Ascending aorta (tissue), 2 donors: ENCODE measurements at regions not wholly inside any gene's neighbourhood (a gene's known extent, or its start where the extent isn't known, plus 50 kb on each side); places are given as distances from the start of the nearest gene placed in this dataset.

Source experiments
- DNase-seq, 2 donors: peaks; one replicate each; pipeline ENCODE4 v3.0.0-alpha.2; 2019; ENCODE audit warnings: low spot score in 2 of 2
- H3K27ac ChIP-seq, 2 donors: fragments of 200-600 bp; sonication (generic); one replicate each; pipeline ENCODE4 v1.5.1; 2016 to 2017; ENCODE audit warnings: mild to moderate bottlenecking in 1 of 2
- H3K27me3 ChIP-seq: fragments of 200-600 bp; sonication (generic); one replicate; pipeline ENCODE4 v1.5.1; 2017
- H3K36me3 ChIP-seq, 2 donors: fragments of 200-600 bp; sonication (generic); one replicate each; pipeline ENCODE4 v1.5.1; 2016
- H3K4me1 ChIP-seq, 2 donors: fragments of 200-600 bp; sonication (generic); one replicate each; pipeline ENCODE4 v1.5.1; 2016 to 2017; ENCODE audit warnings: mild to moderate bottlenecking in 1 of 2
- H3K4me3 ChIP-seq, 2 donors: fragments of 200-600 bp; sonication (generic); one replicate each; pipeline ENCODE4 v1.5.1; 2016 to 2017; ENCODE audit warnings: mild to moderate bottlenecking in 1 of 2
- H3K9me3 ChIP-seq, 2 donors: fragments of 200-600 bp; sonication (generic); one replicate each; pipeline ENCODE4 v1.5.1; 2016
- CTCF ChIP-seq, 3 experiments: fragments of 200-600 bp in 2 of 3; fragments of 450-650 bp in 1 of 3; sonication (generic) in 2 of 3; IDR thresholded peaks; one replicate each; pipeline ENCODE4 v1.5.1; 2016 to 2019; ENCODE audit warnings: antibody characterized with exemption in 3 of 3, mild to moderate bottlenecking in 1 of 3, moderate library complexity in 1 of 3
- intact Hi-C: fragments of 100-400 bp; cut with DNase I; formaldehyde crosslinking; loops from one replicate; pipeline ENCODE4 v1.15.1; 2023

DNA sequence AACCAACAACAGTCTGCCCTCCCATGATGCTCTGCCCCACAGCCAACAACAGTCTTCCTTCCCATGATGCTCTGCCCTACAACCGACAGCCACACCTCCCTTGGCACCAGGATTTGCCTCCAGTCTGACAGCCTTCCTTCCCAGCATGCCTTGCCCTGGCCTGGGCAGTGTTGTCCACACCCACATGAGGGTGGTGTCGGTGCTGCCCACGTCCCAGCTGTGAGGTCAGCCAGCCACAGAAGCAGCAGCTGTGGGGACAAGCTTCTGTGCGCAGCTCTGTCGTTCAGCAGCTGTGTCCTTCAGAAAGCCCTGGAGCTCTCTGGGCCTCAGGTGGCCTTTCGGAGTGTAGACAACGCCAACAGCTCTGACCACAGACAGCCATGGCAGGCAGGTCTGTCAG, 1378.9 kb downstream of the BRD1 start:
- Histone ChIP-seq H3K9me3 (no peaks in the 10 kb centered on the region), H3K27ac (no peak overlapping the region), H3K4me3 (no peak overlapping the region), H3K36me3 (no peaks in the 10 kb centered on the region), H3K27me3 (no peaks in the 10 kb centered on the region), H3K4me1 (no peaks in the 10 kb centered on the region)
- no peak for TF ChIP-seq CTCF (IDR thresholded peaks at IDR 0.05)
- no peak for DNase-seq
- intact Hi-C loops, result no loop called here

DNA sequence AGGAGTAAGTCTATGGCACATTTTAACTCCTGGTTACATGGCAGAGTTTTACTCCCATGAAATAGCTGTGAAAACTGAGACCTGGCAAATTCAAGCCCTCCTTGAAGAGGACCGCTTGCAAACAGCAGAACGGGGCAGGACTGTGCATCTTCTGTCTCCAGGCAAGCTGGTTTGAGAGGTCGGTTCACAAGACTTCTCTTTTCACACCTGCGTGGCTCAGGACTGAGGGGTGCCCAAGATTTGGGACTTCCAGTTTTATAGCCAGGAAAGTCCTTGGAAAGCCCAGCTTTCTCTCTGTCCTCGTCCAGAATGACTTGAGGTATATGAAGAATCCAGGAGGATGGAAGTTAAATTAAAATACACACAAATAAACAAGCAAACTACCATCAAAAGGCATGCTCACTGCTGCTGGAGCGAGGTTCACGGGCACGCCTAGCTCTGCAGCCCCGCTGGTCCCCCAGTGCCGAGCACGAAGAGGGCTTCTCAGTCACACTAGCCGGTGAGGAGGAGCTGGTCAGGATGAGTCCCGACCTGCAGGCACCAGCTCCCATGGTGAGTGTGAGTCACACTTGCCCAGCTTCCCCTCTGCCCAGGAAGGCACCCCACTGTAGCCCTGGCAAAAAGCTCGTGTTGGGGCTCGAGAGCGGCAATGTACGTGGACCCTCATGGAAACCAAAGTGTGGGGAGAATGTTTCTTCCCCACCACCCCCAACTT, 1382.4 kb downstream of the BRD1 start:
- DNase-seq, result no peak
- H3K27me3 ChIP-seq, result no peaks in the 10 kb centered on the region
- H3K9me3 ChIP-seq, result no peaks in the 10 kb centered on the region
- no peak for TF ChIP-seq CTCF (IDR thresholded peaks at IDR 0.05)
- no peaks in the 10 kb centered on the region for H3K36me3 ChIP-seq
- H3K4me1 ChIP-seq, result no peaks in the 10 kb centered on the region
- H3K4me3 ChIP-seq, result no peak overlapping the region
- H3K27ac ChIP-seq, result no peak overlapping the region
- intact Hi-C loops, result no loop called here

DNA sequence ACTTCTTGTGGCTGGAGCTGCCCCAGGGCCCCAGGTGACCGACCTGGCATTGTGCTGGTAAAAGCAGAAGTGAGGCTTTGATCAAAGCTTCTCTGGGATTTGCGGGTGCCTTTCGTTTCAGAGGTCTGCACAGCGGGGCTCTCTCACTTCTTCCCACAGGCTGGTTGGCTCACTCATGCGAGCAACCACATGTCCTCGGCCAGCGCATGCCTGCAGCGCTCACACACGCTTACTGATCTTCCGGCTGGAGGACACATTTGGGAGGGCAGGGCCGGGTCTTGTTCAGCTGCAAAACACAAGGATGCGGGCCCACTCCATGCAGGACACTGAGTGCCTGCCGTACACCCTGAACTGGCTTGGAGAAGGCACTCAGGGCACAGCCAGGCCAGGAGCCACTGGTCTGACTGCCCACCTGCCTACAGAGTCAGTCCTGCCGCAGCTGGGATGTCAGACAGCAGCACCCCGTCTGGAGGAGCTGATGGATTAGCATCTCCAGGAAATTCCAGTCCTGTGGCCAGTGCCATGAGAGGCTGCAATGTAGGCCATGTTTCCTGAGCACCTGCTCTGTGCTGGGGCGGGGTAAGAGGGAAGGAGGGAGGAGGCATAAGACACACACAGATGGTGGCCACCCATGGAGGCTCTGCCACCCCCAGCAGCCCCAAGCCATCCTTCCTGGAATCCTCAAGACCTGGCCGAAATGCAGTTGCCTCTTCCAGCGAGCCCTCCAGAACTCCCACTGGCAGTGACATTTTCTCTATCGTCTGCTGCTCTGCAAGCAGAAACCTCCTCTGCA, 1383.2 kb downstream of the BRD1 start:
- intact Hi-C loops, result no loop called here
- DNase-seq, result no peak
- H3K4me1 ChIP-seq, result no peaks in the 10 kb centered on the region
- H3K9me3 ChIP-seq, result no peaks in the 10 kb centered on the region
- H3K4me3 ChIP-seq, result no peak overlapping the region
- H3K27ac ChIP-seq, result no peak overlapping the region
- TF ChIP-seq CTCF (IDR thresholded peaks at IDR 0.05), result no peak
- H3K27me3 ChIP-seq, result no peaks in the 10 kb centered on the region
- H3K36me3 ChIP-seq, result no peaks in the 10 kb centered on the region

DNA sequence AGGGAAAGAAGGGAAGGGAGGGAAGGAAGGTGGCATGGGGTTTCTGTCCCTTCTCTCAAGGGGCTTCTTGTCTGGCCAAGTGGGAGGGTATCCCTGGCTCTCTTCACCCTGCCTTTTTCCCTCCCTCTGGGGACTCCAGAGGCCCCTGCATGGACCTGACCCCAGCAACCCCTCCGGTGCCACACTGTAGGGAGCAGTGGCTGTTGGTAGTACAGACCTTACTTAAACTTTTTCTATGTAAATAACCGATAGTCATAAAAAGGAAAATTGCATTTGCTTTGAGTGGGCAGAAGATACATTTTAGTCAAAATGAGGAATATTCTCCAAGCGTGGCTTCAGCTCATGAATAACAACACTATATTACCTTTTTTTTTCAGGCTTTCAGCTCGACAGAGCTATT, 1384.0 kb downstream of the BRD1 start:
- Histone ChIP-seq H3K27ac (no peak overlapping the region), H3K4me1 (no peaks in the 10 kb centered on the region), H3K36me3 (no peaks in the 10 kb centered on the region), H3K4me3 (no peak overlapping the region), H3K27me3 (no peaks in the 10 kb centered on the region), H3K9me3 (no peaks in the 10 kb centered on the region)
- intact Hi-C loops, result no loop called here
- no peak for DNase-seq
- no peak for TF ChIP-seq CTCF (IDR thresholded peaks at IDR 0.05)

DNA sequence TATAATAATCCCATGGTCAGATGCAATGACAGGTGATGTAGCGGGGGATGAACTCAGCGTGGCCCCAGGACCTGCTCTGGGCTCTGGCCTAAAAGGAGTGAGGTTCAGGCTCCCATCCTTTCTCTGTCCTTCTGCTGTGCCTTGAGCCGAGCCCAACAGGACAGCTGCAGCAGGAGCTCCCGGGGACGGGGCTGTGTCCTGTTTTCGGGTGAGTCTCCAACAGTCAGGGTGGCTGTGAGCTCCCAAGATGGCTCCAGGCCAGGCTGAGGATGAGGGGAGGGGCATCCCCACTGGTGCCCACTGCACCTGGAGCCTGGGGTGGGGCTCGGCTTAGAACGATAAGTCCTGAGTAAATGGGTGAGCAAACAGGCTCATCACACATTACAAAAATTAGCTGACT, 1385.0 kb downstream of the BRD1 start:
- H3K36me3 ChIP-seq, result no peaks in the 10 kb centered on the region
- DNase-seq, result no peak
- no peak overlapping the region for H3K27ac ChIP-seq
- no peaks in the 10 kb centered on the region for H3K9me3 ChIP-seq
- no peak overlapping the region for H3K4me3 ChIP-seq
- no peaks in the 10 kb centered on the region for H3K4me1 ChIP-seq
- H3K27me3 ChIP-seq, result no peaks in the 10 kb centered on the region
- no peak for TF ChIP-seq CTCF (IDR thresholded peaks at IDR 0.05)
- intact Hi-C loops, result no loop called here
